Fibroblast of villous mesenchyme (primary cell): ENCODE measurements at regions not wholly inside any gene's neighbourhood (a gene's known extent, or its start where the extent isn't known, plus 50 kb on each side); places are given as distances from the start of the nearest gene placed in this dataset.
"Not testable (repeated sequence)": the region's sequence is repeated elsewhere in the genome, so short reads cannot be mapped to it uniquely, and the experiment has no call there.

ENCODE experiments used
- DNase-seq: peaks from one replicate; pipeline ENCODE4 v3.0.0-alpha.2; 2010; ENCODE audit warnings: low read depth
- H3K4me3 ChIP-seq: 2 replicates; pipeline ENCODE4 v1.5.1; 2011; ENCODE audit warnings: low read depth, mild to moderate bottlenecking, low read length
- TF ChIP-seq, protein P1 (sequence below): IDR thresholded peaks from 2 replicates; pipeline ENCODE4 v1.5.1; 2012; ENCODE audit warnings: low read depth, mild to moderate bottlenecking, low read length; ENCODE audit not compliant: insufficient read depth

DNA sequence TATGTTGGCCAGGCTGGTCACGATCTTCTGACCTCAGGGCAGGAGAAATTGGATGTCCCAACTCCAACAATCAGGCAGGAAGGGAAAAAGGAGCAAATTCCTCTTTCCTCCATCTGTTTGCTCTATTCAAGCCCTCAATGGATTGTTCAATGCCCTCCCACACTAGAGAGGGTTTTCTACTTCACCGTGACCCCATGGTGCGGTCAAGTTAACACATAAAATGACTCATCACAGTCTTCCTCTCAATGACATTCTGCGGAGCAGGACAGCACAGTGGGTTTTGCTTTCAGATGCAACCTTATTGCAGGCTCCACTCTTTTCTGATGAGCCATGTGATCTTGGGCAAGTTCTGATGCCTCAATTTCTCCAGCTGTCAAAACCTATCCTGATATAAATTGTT, 364.9 kb downstream of the ANKRD30A start:
- peak; percentile 11 for DNase-seq

DNA sequence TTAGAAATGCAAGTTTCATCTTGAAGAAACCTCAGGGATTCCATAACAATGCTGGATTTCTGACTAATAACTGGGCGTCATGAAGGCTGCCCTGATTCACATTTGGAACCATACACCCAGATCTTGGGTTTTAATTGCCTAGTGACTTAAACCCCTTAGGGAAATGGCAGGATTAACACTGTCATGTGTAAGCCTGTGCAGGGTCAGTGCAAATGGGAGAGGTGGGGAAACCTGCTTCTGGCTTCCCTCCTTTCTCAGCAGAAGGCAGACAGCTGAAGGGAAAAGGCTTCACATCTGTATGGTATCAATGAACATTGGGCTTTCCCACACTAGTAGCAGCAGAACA, 364.2 kb downstream of the ANKRD30A start:
- H3K4me3 ChIP-seq: no peak overlapping the region
- TF ChIP-seq, protein P1, sequence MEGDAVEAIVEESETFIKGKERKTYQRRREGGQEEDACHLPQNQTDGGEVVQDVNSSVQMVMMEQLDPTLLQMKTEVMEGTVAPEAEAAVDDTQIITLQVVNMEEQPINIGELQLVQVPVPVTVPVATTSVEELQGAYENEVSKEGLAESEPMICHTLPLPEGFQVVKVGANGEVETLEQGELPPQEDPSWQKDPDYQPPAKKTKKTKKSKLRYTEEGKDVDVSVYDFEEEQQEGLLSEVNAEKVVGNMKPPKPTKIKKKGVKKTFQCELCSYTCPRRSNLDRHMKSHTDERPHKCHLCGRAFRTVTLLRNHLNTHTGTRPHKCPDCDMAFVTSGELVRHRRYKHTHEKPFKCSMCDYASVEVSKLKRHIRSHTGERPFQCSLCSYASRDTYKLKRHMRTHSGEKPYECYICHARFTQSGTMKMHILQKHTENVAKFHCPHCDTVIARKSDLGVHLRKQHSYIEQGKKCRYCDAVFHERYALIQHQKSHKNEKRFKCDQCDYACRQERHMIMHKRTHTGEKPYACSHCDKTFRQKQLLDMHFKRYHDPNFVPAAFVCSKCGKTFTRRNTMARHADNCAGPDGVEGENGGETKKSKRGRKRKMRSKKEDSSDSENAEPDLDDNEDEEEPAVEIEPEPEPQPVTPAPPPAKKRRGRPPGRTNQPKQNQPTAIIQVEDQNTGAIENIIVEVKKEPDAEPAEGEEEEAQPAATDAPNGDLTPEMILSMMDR: no peak
- DNase-seq: no peak

More for the DNA sequence above, 364.9 kb downstream of the ANKRD30A start:
- no peak overlapping the region for H3K4me3 ChIP-seq
- TF ChIP-seq, protein P1: no peak

DNA sequence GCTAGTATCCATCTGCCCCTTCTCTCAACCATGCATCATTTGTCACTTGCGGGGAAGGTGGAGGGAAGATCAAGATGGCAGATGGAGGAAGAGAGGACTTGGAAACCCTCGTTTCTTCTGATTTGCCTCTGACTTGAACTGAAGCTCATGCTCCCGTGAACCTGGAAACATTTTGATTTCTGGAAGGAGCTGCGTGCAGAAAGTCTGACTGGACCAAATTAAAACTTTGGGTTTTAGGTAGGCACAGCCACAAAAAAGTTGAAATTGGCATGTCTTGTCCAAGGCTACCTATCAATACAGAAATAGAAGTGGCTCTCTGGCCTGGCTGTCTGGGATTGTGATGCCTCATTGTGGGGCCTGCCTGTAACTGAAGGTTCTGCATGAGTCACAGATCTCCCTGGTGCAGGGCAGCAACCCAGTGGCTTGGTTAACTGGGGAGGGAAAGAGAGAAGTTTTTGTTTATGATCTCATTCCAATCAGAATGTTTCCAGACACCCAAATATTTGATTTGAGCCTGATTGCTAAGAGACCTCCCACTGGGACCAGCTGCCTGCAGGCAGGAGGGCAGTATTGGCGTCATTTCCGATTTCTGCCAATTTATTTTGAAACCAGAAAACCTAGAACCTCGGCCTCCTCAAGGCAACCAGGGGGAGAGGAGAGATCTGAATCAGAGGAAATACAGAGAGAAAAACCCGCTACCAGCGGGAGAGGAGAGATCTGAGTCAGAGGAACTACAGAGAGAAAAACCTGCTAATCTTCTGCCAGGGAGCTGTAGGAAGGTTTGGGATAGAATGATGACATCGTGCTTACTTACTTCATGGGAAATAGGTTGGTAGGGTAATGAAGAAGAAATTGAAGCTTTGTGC, 363.6 kb downstream of the ANKRD30A start:
- DNase-seq: peak; percentile 57
- TF ChIP-seq, protein P1: no peak
- no peak overlapping the region for H3K4me3 ChIP-seq

DNA sequence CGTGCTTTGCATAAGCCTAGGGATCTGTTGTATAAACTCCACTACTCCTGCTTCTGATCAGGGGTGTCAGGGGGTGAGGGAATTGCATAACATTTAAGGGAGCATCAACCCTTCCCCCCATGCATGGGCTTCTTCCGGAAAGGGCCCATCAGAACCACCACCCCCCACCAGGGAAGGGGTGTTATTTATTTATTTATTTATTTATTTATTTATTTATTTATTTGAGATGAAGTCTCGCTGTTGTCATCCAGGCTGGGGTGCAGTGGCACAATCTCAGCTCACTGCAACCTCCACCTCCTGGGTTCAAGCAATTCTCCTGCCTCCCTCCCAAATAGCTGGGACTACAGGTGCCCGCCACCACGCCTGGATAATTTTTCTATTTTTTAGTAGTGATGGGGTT, 355.2 kb downstream of the ANKRD30A start:
- H3K4me3 ChIP-seq, DNase-seq: not testable (repeated sequence)

DNA sequence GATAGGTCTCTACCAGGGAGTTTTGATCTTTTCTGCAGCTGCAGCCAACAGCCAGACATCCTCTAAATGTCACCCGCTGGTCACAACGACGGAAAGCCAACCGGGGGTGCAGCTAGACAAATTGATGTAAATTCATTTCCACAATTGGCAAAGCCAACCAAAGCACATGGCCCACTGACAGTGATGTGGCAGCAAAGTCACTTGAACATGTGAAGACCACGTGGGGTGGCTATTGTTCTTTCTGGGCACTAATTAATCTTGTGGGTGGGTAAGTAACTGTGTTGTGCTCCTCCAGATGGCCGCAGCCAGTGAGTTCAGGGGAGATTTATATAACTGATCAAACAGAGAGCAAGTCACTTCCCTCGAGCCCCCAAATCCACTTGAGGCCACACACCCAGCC, 354.1 kb downstream of the ANKRD30A start:
- DNase-seq: no peak
- no peak overlapping the region for H3K4me3 ChIP-seq
- TF ChIP-seq, protein P1: no peak

DNA sequence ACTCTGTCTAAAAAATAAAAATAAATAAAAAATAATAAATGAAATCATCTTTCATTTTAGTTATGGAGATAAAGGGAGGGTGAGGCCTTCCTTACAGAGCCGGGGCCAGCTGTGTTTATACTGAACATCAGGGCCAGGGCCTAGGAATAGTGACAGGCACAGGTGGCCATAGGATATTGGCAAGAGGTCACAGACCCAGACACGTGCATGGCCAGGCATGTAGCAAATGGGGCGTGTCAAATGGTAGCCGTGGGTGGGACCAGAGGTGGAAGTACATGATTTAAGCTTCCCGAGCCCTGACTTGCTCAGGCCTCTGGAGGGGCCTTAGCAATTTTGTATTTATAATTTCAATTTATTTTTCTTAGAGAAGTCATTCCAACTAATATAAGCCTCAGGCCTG, 353.0 kb downstream of the ANKRD30A start:
- DNase-seq: no peak
- TF ChIP-seq, protein P1: no peak
- H3K4me3 ChIP-seq: no peak overlapping the region

DNA sequence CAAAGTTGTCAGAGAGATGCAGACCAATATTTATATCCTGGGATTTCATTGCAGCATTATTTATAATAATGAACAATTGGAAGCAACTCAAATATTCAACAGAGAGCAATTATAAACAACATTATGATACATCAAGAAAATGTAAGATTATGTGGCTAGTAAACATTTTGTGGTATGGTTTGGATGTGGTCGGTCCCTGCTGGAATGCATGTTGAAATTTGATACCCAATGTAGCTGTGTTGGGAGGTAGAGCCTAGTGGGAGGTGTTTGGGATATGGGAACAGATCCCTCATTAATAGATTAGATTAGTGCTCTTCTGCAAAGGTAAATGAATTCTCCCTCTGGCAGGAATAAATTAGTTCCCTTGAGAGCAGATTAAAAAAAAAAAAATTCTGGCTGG, 350.9 kb downstream of the ANKRD30A start:
- no peak for DNase-seq
- no peak overlapping the region for H3K4me3 ChIP-seq
- TF ChIP-seq, protein P1: no peak
